RWPE2 (cell line): ENCODE measurements at regions not wholly inside any gene's neighbourhood (a gene's known extent, or its start where the extent isn't known, plus 50 kb on each side); places are given as distances from the start of the nearest gene placed in this dataset.

Experiments
- ATAC-seq: fragments of 200-7000 bp; cut with Tn5 transposase; 3 replicates; pipeline ENCODE4 v1.9.1; 2021; ENCODE audit warnings: low read depth
- DNase-seq: peaks from one replicate; pipeline ENCODE4 v3.0.0-alpha.2; 2020; ENCODE audit warnings: low spot score
- H3K27ac ChIP-seq: fragments of 450-650 bp; 2 replicates; pipeline ENCODE4 v1.5.1; 2017; ENCODE audit warnings: mild to moderate bottlenecking; ENCODE audit not compliant: poor library complexity, severe bottlenecking
- H3K27me3 ChIP-seq: fragments of 250-450 bp; sonication (Bioruptor Pico); 2 replicates; pipeline ENCODE4 v1.5.1; 2021; ENCODE audit warnings: mild to moderate bottlenecking, moderate library complexity; ENCODE audit not compliant: insufficient read depth, poor library complexity, severe bottlenecking
- H3K36me3 ChIP-seq: fragments of 250-450 bp; sonication (Bioruptor Pico); 2 replicates; pipeline ENCODE4 v1.5.1; 2020; ENCODE audit warnings: low read depth, mild to moderate bottlenecking, moderate library complexity
- H3K4me1 ChIP-seq: fragments of 250-450 bp; sonication (Bioruptor Pico); 2 replicates; pipeline ENCODE4 v1.5.1; 2021; ENCODE audit warnings: mild to moderate bottlenecking, moderate library complexity; ENCODE audit not compliant: insufficient read depth, poor library complexity, severe bottlenecking
- H3K4me3 ChIP-seq: fragments of 250-450 bp; sonication (Bioruptor Pico); 2 replicates; pipeline ENCODE4 v1.5.1; 2021; ENCODE audit warnings: mild to moderate bottlenecking, moderate library complexity; ENCODE audit not compliant: severe bottlenecking
- H3K9me3 ChIP-seq: fragments of 250-450 bp; sonication (Bioruptor Pico); 2 replicates; pipeline ENCODE4 v1.5.1; 2021; ENCODE audit warnings: mild to moderate bottlenecking, moderate library complexity; ENCODE audit not compliant: severe bottlenecking
- CTCF ChIP-seq: fragments of 450-650 bp; IDR thresholded peaks from one replicate; pipeline ENCODE4 v1.5.1; 2017; ENCODE audit warnings: mild to moderate bottlenecking, moderate library complexity; ENCODE audit not compliant: poor library complexity, severe bottlenecking

GRCh38 chr7:131720703-131721102 lies 164.3 kb upstream of the PODXL start:
- Histone ChIP-seq H3K27ac (no peak overlapping the region), H3K27me3 (peaks cover 15% of the 10 kb centered on the region), H3K36me3 (no peaks in the 10 kb centered on the region), H3K4me3 (no peak overlapping the region), H3K9me3 (no peaks in the 10 kb centered on the region), H3K4me1 (no peaks in the 10 kb centered on the region)
- ATAC-seq: no peak
- DNase-seq: no peak
- TF ChIP-seq CTCF: no peak

DNA sequence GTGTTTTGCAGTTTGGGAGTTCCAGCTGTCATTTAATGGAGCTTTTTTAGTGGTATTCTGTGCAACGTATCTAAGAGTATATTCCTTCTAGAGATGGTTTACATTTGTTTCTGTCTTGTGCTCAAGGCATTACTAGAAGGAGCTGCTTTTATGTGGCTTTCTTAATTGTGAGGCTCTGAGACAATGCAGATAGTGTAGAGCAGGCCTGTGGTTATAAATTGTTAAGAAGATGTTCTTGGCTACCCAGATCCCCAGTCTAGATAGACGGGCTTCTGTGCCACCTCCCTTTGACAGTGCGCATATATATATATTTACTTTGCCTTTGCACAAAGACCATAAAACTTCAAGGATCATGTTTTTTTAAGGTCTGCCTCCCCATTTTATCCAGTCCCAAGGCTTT lies 160.8 kb upstream of the PODXL start:
- no peak overlapping the region for H3K4me3 ChIP-seq
- H3K36me3 ChIP-seq: no peaks in the 10 kb centered on the region
- ATAC-seq: no peak
- no peak overlapping the region for H3K27ac ChIP-seq
- peaks cover 20% of the 10 kb centered on the region for H3K27me3 ChIP-seq
- TF ChIP-seq CTCF: no peak
- H3K4me1 ChIP-seq: no peaks in the 10 kb centered on the region
- no peaks in the 10 kb centered on the region for H3K9me3 ChIP-seq
- DNase-seq: no peak

DNA sequence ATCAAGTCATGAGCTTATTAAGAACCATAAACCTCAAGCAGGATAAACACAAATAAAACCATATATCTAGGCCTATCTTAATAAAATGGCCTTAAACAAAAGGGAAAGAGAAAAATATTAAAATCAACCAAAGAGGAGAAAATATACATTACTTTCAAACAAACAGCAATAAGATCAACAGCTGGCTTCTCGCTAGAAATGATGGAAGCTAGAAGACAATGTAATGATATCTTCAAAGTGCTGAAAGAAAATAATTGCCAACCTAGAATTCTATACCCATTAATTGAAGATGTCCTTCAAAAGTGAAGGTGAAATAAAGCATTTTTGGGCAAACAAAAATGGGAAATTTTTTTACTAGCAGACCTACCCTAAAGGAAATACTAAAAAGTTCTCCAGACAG lies 142.9 kb upstream of the PODXL start:
- H3K27ac ChIP-seq: no peak overlapping the region
- no peak for TF ChIP-seq CTCF
- DNase-seq (no peak), ATAC-seq (no peak)
- no peaks in the 10 kb centered on the region for H3K36me3 ChIP-seq
- no peak overlapping the region for H3K4me3 ChIP-seq
- H3K9me3 ChIP-seq: no peaks in the 10 kb centered on the region
- peaks cover 18% of the 10 kb centered on the region for H3K27me3 ChIP-seq
- no peaks in the 10 kb centered on the region for H3K4me1 ChIP-seq

GRCh38 chr7:131692131-131692960 lies 135.9 kb upstream of the PODXL start:
- DNase-seq: no peak
- Histone ChIP-seq H3K4me3 (no peak overlapping the region), H3K36me3 (no peaks in the 10 kb centered on the region), H3K4me1 (no peaks in the 10 kb centered on the region), H3K27me3 (peaks cover 8% of the 10 kb centered on the region), H3K9me3 (no peaks in the 10 kb centered on the region), H3K27ac (no peak overlapping the region)
- peak; percentile 12; the same call in 1 of the 3 replicates for ATAC-seq
- TF ChIP-seq CTCF: peak; percentile 81
